HepG2 (cell line): ENCODE measurements at regions not wholly inside any gene's neighbourhood (a gene's known extent, or its start where the extent isn't known, plus 50 kb on each side); places are given as distances from the start of the nearest gene placed in this dataset.

Source experiments
- ATAC-seq: fragments of 200-7000 bp; cut with Tn5 transposase; 3 replicates; pipeline ENCODE4 v1.9.1; 2020; ENCODE audit warnings: mild to moderate bottlenecking, moderate library complexity
- BruUV-seq: library from RNA; stranded (reverse); fragments of 400-500 nt; replicated peaks from 2 replicates; lab custom pipeline; 2021; lab: Mats Ljungman, UMichigan
- CTCF ChIA-PET: fragments of 300-600 bp; formaldehyde crosslinking; extraction: SDS; loops from one replicate; lab custom pipeline; 2021; ENCODE audit warnings: low total read pairs, inconsistent platforms, low intra/inter-chr PET ratio; lab: Yijun Ruan, JAX
- POLR2A ChIA-PET: fragments of 350-600 bp; sonication (Branson Sonifier 250); formaldehyde crosslinking; loops from one replicate; lab custom pipeline; 2020; ENCODE audit warnings: antibody characterized with exemption, inconsistent platforms; lab: Yijun Ruan, JAX
- DNase-seq: peaks from one replicate; pipeline ENCODE4 v3.0.0-alpha.2; 2015; ENCODE audit warnings: low spot score
- FAIRE-seq: peaks from 3 replicates; lab custom pipeline; 2011; peaks lifted over from hg19 to GRCh38; lab: Jason Lieb, UNC
- H2AFZ ChIP-seq: one replicate; pipeline ENCODE4 v1.6.1; 2011; ENCODE audit warnings: low read length, inconsistent platforms
- H3K27ac ChIP-seq: fragments of 300-600 bp; 3 replicates; pipeline ENCODE4 v1.8.0; 2011; ENCODE audit warnings: mixed run types, mild to moderate bottlenecking, mixed read lengths, low read length, inconsistent platforms; ENCODE audit not compliant: insufficient read depth; ENCODE audit errors: extremely low read length
- H3K27me3 ChIP-seq, 2 experiments: fragments of 200-600 bp in 1 of 2; 2 replicates in 1 of 2; 3 replicates in 1 of 2; pipeline versions ENCODE4 v1.6.0 to v1.8.0; 2011; ENCODE audit warnings: low read length in 2 of 2, mild to moderate bottlenecking in 2 of 2, moderate library complexity in 2 of 2, inconsistent platforms in 1 of 2; ENCODE audit not compliant: insufficient read depth in 2 of 2, control insufficient read depth in 1 of 2
- H3K36me3 ChIP-seq, 2 experiments: fragments of 200-600 bp in 1 of 2; replicated peaks in 1 of 2; 2 replicates in 1 of 2; 3 replicates in 1 of 2; pipeline versions ENCODE4 v1.5.1 to v1.8.0; 2011; ENCODE audit warnings: low read length in 2 of 2, inconsistent platforms in 1 of 2; ENCODE audit not compliant: insufficient read depth in 2 of 2, control insufficient read depth in 1 of 2
- H3K4me1 ChIP-seq: 2 replicates; pipeline ENCODE4 v1.5.1; 2012; ENCODE audit warnings: low read length, inconsistent platforms; ENCODE audit not compliant: insufficient read depth
- H3K4me2 ChIP-seq: 2 replicates; pipeline ENCODE4 v1.6.0; 2011; ENCODE audit warnings: low read depth, low read length, inconsistent platforms
- H3K4me3 ChIP-seq, 3 experiments: fragments of 200-600 bp in 1 of 3; sonication (generic), shearing (Covaris generic) in 1 of 3; replicated peaks in 1 of 3; 2 replicates each; pipeline ENCODE4 v1.5.1; 2011 to 2016; ENCODE audit warnings: low read length in 3 of 3, inconsistent platforms in 2 of 3, low read depth in 2 of 3, mild to moderate bottlenecking in 2 of 3, control low read depth in 1 of 3, mixed read lengths in 1 of 3; ENCODE audit not compliant: insufficient read depth in 1 of 3
- H3K79me2 ChIP-seq: one replicate; pipeline ENCODE4 v1.6.1; 2011; ENCODE audit warnings: low read length, inconsistent platforms; ENCODE audit not compliant: insufficient read depth
- H3K9ac ChIP-seq: 2 replicates; pipeline ENCODE4 v1.6.0; 2011; ENCODE audit warnings: mild to moderate bottlenecking, low read depth, low read length, inconsistent platforms; ENCODE audit not compliant: insufficient read depth
- H3K9me3 ChIP-seq: 2 replicates; pipeline ENCODE4 v1.5.1; 2012; ENCODE audit warnings: mild to moderate bottlenecking, low read length
- H4K20me1 ChIP-seq: 2 replicates; pipeline ENCODE4 v1.6.0; 2011; ENCODE audit warnings: inconsistent platforms, mild to moderate bottlenecking, low read length, moderate library complexity; ENCODE audit not compliant: insufficient read depth
- CREB1 ChIP-seq, 2 experiments: fragments of 450-650 bp in 1 of 2; IDR thresholded peaks; 2 replicates each; pipeline ENCODE4 v1.6.1; 2016 to 2017; ENCODE audit warnings: control low read depth in 1 of 2, mild to moderate bottlenecking in 1 of 2, missing compliant biosample characterization in 1 of 2, missing genetic modification characterization in 1 of 2
- HDAC2 ChIP-seq: sonication (generic); formaldehyde crosslinking; IDR thresholded peaks from 2 replicates; pipeline ENCODE4 v1.4.0; 2020; ENCODE audit warnings: missing genetic modification reagents
- ISL2 ChIP-seq: sonication (generic); formaldehyde crosslinking; IDR thresholded peaks from 2 replicates; pipeline ENCODE4 v1.5.0; 2020; ENCODE audit warnings: missing genetic modification reagents
- MAFK ChIP-seq, 2 experiments: IDR thresholded peaks in 1 of 2; conservative IDR thresholded peaks in 1 of 2; 2 replicates each; pipeline ENCODE4 v1.6.1; 2011; ENCODE audit warnings: improper control_type of control experiment in 2 of 2, low read length in 2 of 2
- TIGD3 ChIP-seq: sonication (generic); formaldehyde crosslinking; IDR thresholded peaks from 2 replicates; pipeline ENCODE4 v1.5.1; 2020; ENCODE audit warnings: mild to moderate bottlenecking, missing genetic modification reagents, borderline replicate concordance
- ZNF281 ChIP-seq: sonication (generic); formaldehyde crosslinking; IDR thresholded peaks from 2 replicates; pipeline ENCODE4 v1.4.0; 2020; ENCODE audit warnings: missing genetic modification reagents, borderline replicate concordance
- ZNF552 ChIP-seq: sonication (generic); formaldehyde crosslinking; IDR thresholded peaks from 2 replicates; pipeline ENCODE4 v1.9.0; 2022; ENCODE audit warnings: missing genetic modification reagents, mild to moderate bottlenecking, borderline replicate concordance
- ZNF607 ChIP-seq: sonication (generic); formaldehyde crosslinking; IDR thresholded peaks from 2 replicates; pipeline ENCODE4 v1.5.1; 2020; ENCODE audit warnings: missing genetic modification reagents, mild to moderate bottlenecking, borderline replicate concordance
- ZNF878 ChIP-seq: sonication (generic); formaldehyde crosslinking; IDR thresholded peaks from 2 replicates; pipeline ENCODE4 v1.8.1; 2023; ENCODE audit warnings: mild to moderate bottlenecking, missing genetic modification reagents, moderate library complexity
- WGBS: methylation state at CpG from one replicate; pipeline ENCODE4 v1.1.6; 2017; ENCODE audit warnings: low lambda C conversion rate; 5-methylcytosine and 5-hydroxymethylcytosine counted together
- in situ Hi-C: cut with HindIII; loops from 2 replicates; pipeline ENCODE4 v1.10.0; 2017; ENCODE audit warnings: low pct_unique_long_range_greater_than_20kb; ENCODE audit not compliant: extremely low pct_ligation_motif_present
- intact Hi-C: fragments of 100-400 bp; cut with micrococcal nuclease; formaldehyde crosslinking; loops from one replicate; pipeline ENCODE4 v1.10.0; 2022; ENCODE audit not compliant: unreplicated experiment
- TF ChIP-seq, protein P1 (sequence below): sonication (generic); formaldehyde crosslinking; IDR thresholded peaks from 2 replicates; pipeline ENCODE4 v1.4.0; 2020; ENCODE audit warnings: missing genetic modification reagents

DNA sequence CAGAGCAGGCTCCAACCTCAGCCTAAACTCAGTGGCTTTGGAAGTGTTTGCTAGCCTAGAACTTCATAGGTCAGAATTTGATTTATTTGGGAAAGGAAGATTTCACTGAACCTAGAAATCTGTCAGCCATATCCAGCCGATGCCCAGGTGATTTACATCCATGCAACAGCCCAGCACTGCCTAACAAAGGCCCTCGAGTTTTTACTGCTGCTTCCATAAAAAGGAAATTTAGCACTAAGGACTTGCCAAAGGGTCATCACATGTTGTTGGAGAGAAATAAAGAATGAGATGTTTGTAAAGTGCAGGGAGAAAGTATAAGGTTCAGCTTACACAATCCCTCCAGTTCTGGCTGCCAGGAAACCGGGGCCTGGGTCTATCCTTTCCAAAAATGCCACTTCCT is 614.2 kb downstream of the BCL11A start:
- H3K27ac ChIP-seq = no peak overlapping the region
- no peaks in the 10 kb centered on the region for H3K36me3 ChIP-seq
- no peaks in the 10 kb centered on the region for H3K9me3 ChIP-seq
- 0% methylated on average over 3 of the region's 3 CpGs for WGBS
- ChIA-PET CTCF (no interaction called here), POLR2A (no interaction called here)
- no TSS peak for BruUV-seq
- no peak overlapping the region for H3K9ac ChIP-seq
- DNase-seq (no peak), ATAC-seq (no peak), FAIRE-seq (no peak)
- intact Hi-C loops (no loop called here), in situ Hi-C loops (no loop called here)
- H3K79me2 ChIP-seq = no peaks in the 10 kb centered on the region
- no peaks in the 10 kb centered on the region for H3K4me1 ChIP-seq
- H3K4me3 ChIP-seq = no peak overlapping the region
- no peaks in the 10 kb centered on the region for H3K27me3 ChIP-seq
- H3K4me2 ChIP-seq = no peak overlapping the region
- no peaks in the 10 kb centered on the region for H4K20me1 ChIP-seq
- TF ChIP-seq ZNF878 (CRISPR knock-in tag) (no peak), ZNF552 (CRISPR knock-in tag) (no peak), HDAC2 (CRISPR knock-in tag) (no peak), ISL2 (CRISPR knock-in tag) (no peak), ZNF281 (CRISPR knock-in tag) (no peak), CREB1 (IDR thresholded peaks at IDR 0.05) (no peak), CREB1 (CRISPR knock-in tag; IDR thresholded peaks at IDR 0.05) (no peak), MAFK (conservative IDR thresholded peaks at IDR 0.05 in 1 of 2, IDR thresholded peaks at IDR 0.05 in 1 of 2; ENCODE audit: low read length in 2 of 2) (no peak), ZNF607 (no peak), TIGD3 (CRISPR knock-in tag) (no peak)
- TF ChIP-seq, protein P1, sequence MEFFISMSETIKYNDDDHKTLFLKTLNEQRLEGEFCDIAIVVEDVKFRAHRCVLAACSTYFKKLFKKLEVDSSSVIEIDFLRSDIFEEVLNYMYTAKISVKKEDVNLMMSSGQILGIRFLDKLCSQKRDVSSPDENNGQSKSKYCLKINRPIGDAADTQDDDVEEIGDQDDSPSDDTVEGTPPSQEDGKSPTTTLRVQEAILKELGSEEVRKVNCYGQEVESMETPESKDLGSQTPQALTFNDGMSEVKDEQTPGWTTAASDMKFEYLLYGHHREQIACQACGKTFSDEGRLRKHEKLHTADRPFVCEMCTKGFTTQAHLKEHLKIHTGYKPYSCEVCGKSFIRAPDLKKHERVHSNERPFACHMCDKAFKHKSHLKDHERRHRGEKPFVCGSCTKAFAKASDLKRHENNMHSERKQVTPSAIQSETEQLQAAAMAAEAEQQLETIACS = no peak
- no peak overlapping the region for H2AFZ ChIP-seq
